ENCODE measurements at regions not wholly inside any gene's neighbourhood (a gene's known extent, or its start where the extent isn't known, plus 50 kb on each side); places are given as distances from the start of the nearest gene placed in this dataset.
A peak's percentile ranks its signal among the peaks of the same experiment; 100 is the strongest.
"Not testable (repeated sequence)": the region's sequence is repeated elsewhere in the genome, so short reads cannot be mapped to it uniquely, and the experiment has no call there.

- DNase-seq (ENCODE audit: low read depth in 2 of 2, low spot score in 1 of 2) = no peak
Observed at GRCh38 chr1:182261655-182262054, 129.9 kb downstream of the GLUL start.

GRCh38 chr1:182260516-182260915, 131.1 kb downstream of the GLUL start:
- no peak for DNase-seq (ENCODE audit: low read depth in 2 of 2, low spot score in 1 of 2)

GRCh38 chr1:182259968-182260367, 131.6 kb downstream of the GLUL start:
- DNase-seq (ENCODE audit: low read depth in 2 of 2, low spot score in 1 of 2) = no peak

- DNase-seq (ENCODE audit: low read depth in 2 of 2, low spot score in 1 of 2) = peak; percentile 17 to 25
Observed at GRCh38 chr1:182259229-182259872, 132.2 kb downstream of the GLUL start.

GRCh38 chr1:182257369-182258063, 134.1 kb downstream of the GLUL start:
- DNase-seq (ENCODE audit: low read depth in 2 of 2, low spot score in 1 of 2) = no peak

GRCh38 chr1:182256931-182257330, 134.7 kb downstream of the GLUL start:
- no peak for DNase-seq (ENCODE audit: low read depth in 2 of 2, low spot score in 1 of 2)

GRCh38 chr1:182255494-182255893, 136.1 kb downstream of the GLUL start:
- no peak for DNase-seq (ENCODE audit: low read depth in 2 of 2, low spot score in 1 of 2)

GRCh38 chr1:182253319-182253860, 138.2 kb downstream of the GLUL start:
- DNase-seq (ENCODE audit: low read depth in 2 of 2, low spot score in 1 of 2) = no peak

GRCh38 chr1:182251561-182251960, 140.0 kb downstream of the GLUL start:
- DNase-seq (ENCODE audit: low read depth in 2 of 2, low spot score in 1 of 2) = no peak

- DNase-seq (ENCODE audit: low read depth in 2 of 2, low spot score in 1 of 2) = no peak
Observed at GRCh38 chr1:182249201-182249676, 142.4 kb downstream of the GLUL start.

GRCh38 chr1:182248721-182249120, 142.9 kb downstream of the GLUL start:
- no peak for DNase-seq (ENCODE audit: low read depth in 2 of 2, low spot score in 1 of 2)

GRCh38 chr1:182247813-182248212, 143.8 kb downstream of the GLUL start:
- not testable (repeated sequence) for DNase-seq (ENCODE audit: low read depth in 2 of 2, low spot score in 1 of 2)

- no peak for DNase-seq (ENCODE audit: low read depth in 2 of 2, low spot score in 1 of 2)
Observed at GRCh38 chr1:182246783-182247182, 144.8 kb downstream of the GLUL start.

GRCh38 chr1:182245040-182245439, 146.6 kb downstream of the GLUL start:
- no peak for DNase-seq (ENCODE audit: low read depth in 2 of 2, low spot score in 1 of 2)

GRCh38 chr1:182244451-182244850, 147.1 kb downstream of the GLUL start:
- DNase-seq (ENCODE audit: low read depth in 2 of 2, low spot score in 1 of 2) = no peak

- DNase-seq (ENCODE audit: low read depth in 2 of 2, low spot score in 1 of 2) = no peak
Observed at GRCh38 chr1:182242641-182243040, 148.9 kb downstream of the GLUL start.

- DNase-seq (ENCODE audit: low read depth in 2 of 2, low spot score in 1 of 2) = no peak
Observed at GRCh38 chr1:182240085-182240484, 151.5 kb downstream of the GLUL start.

GRCh38 chr1:182238421-182238820, 153.2 kb downstream of the GLUL start:
- no peak for DNase-seq (ENCODE audit: low read depth in 2 of 2, low spot score in 1 of 2)

- no peak for DNase-seq (ENCODE audit: low read depth in 2 of 2, low spot score in 1 of 2)
Observed at GRCh38 chr1:182237329-182237728, 154.3 kb downstream of the GLUL start.

- no peak for DNase-seq (ENCODE audit: low read depth in 2 of 2, low spot score in 1 of 2)
Observed at GRCh38 chr1:182236651-182237077, 154.9 kb downstream of the GLUL start.

GRCh38 chr1:182235952-182236650, 155.5 kb downstream of the GLUL start:
- DNase-seq (ENCODE audit: low read depth in 2 of 2, low spot score in 1 of 2) = no peak

- DNase-seq (ENCODE audit: low read depth in 2 of 2, low spot score in 1 of 2) = no peak
Observed at GRCh38 chr1:182235604-182235951, 156.0 kb downstream of the GLUL start.
